ENCODE measurements at regions not wholly inside any gene's neighbourhood (a gene's known extent, or its start where the extent isn't known, plus 50 kb on each side); places are given as distances from the start of the nearest gene placed in this dataset.

GRCh38 chr1:65514041-65514440, 93.6 kb downstream of the LEPR start:
- TF ChIP-seq POLR2A (IDR thresholded peaks at IDR 0.05) = no peak
- TF ChIP-seq CTCF (IDR thresholded peaks at IDR 0.05) = no peak
- peak; percentile 14 for TF ChIP-seq POLR2AphosphoS5 (IDR thresholded peaks at IDR 0.05)

Data from prostate gland (tissue), 2 donors.